Gastroesophageal sphincter (tissue), 4 donors: ENCODE measurements at regions not wholly inside any gene's neighbourhood (a gene's known extent, or its start where the extent isn't known, plus 50 kb on each side); places are given as distances from the start of the nearest gene placed in this dataset.

Experiments
- ATAC-seq: fragments of 150-250 bp; one replicate; pipeline ENCODE4 v1.9.1; 2016; ENCODE audit warnings: mild to moderate bottlenecking, moderate library complexity
- H3K27ac ChIP-seq, 4 donors: fragments of 200-600 bp; sonication (generic) in 3 of 4; 1 replicate in 3 of 4; 2 replicates in 1 of 4; pipeline ENCODE4 v1.5.1; 2016 to 2019
- H3K27me3 ChIP-seq: fragments of 200-600 bp; sonication (generic); one replicate; pipeline ENCODE4 v1.5.1; 2019
- H3K36me3 ChIP-seq, 2 donors: fragments of 200-600 bp; sonication (generic); one replicate each; pipeline ENCODE4 v1.5.1; 2019; ENCODE audit warnings: control low read depth in 1 of 2
- H3K4me1 ChIP-seq, 3 donors: fragments of 200-600 bp; sonication (generic); 1 replicate in 2 of 3; 2 replicates in 1 of 3; pipeline ENCODE4 v1.5.1; 2016 to 2019; ENCODE audit warnings: control low read depth in 2 of 3
- H3K4me3 ChIP-seq, 2 donors: fragments of 200-600 bp; sonication (generic); one replicate each; pipeline ENCODE4 v1.5.1; 2019; ENCODE audit warnings: mild to moderate bottlenecking in 1 of 2, moderate library complexity in 1 of 2
- H3K9me3 ChIP-seq, 3 donors: fragments of 200-600 bp; sonication (generic); one replicate each; pipeline ENCODE4 v1.5.1; 2017 to 2019; ENCODE audit warnings: control low read depth in 2 of 3
- EP300 ChIP-seq: sonication (generic); formaldehyde crosslinking; IDR thresholded peaks from one replicate; pipeline ENCODE4 v1.6.1; 2017; ENCODE audit warnings: antibody characterized with exemption, mild to moderate bottlenecking
- POLR2A ChIP-seq, 2 donors: fragments of 450-650 bp; IDR thresholded peaks; one replicate each; pipeline ENCODE4 v1.6.1; 2017; ENCODE audit warnings: antibody characterized with exemption in 2 of 2, mild to moderate bottlenecking in 2 of 2, moderate library complexity in 1 of 2
- POLR2AphosphoS5 ChIP-seq: sonication (generic); formaldehyde crosslinking; IDR thresholded peaks from one replicate; pipeline ENCODE4 v1.6.1; 2017; ENCODE audit warnings: antibody characterized with exemption
- WGBS, 2 donors: methylation state at CpG; one replicate each; pipeline ENCODE4 v1.1.5; 2018; ENCODE audit warnings: low coverage in 1 of 2; 5-methylcytosine and 5-hydroxymethylcytosine counted together
- TF ChIP-seq, protein P1 (sequence below), 4 experiments: fragments of 200-600 bp in 2 of 4; fragments of 450-650 bp in 2 of 4; sonication (generic) in 1 of 4; IDR thresholded peaks; one replicate each; pipeline ENCODE4 v1.5.1; 2017 to 2019; ENCODE audit warnings: antibody characterized with exemption in 4 of 4, mild to moderate bottlenecking in 2 of 4, moderate library complexity in 2 of 4

DNA sequence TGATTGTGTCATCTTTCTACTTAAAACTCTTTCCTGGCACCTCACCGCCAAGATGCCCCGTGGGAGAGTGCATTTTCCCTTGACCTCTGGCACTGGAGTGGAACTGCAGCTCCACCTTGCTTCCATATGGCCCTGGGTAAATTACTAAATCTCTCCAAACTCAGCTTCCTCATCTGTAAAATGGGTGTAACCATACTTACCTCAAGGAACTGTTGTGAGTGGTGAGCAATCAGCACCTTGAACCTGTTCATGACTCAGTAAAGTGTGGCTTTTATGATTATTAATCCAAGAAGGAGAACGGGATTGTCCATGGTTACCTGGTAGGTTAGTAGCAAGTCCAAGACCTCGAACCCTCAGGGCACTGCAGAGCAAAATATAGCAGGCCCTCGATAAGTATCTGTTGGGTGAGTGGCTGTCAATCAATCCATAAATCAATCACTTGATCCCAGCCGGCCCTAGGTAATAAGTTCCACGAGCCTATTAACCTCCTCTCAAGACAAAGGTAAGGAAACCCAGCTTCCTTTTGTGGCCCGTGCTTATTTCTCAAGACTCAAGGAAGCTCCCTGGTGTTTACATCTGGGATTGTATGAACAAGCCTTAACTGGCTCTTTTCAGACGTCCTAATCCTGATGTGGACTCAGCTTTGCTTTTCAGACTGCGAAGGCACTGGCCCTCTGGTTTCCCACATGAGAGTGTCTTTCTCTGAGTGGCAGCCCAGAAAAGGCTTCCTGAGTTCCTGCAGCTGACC is 114.0 kb upstream of the GJB5 start:
- WGBS, 2 donors, result 64 to 80% methylated on average over 3 to 5 of the region's 10 CpGs
- TF ChIP-seq EP300 (no peak), POLR2A (IDR thresholded peaks at IDR 0.05) (no peak), POLR2AphosphoS5 (no peak)
- TF ChIP-seq, protein P1, sequence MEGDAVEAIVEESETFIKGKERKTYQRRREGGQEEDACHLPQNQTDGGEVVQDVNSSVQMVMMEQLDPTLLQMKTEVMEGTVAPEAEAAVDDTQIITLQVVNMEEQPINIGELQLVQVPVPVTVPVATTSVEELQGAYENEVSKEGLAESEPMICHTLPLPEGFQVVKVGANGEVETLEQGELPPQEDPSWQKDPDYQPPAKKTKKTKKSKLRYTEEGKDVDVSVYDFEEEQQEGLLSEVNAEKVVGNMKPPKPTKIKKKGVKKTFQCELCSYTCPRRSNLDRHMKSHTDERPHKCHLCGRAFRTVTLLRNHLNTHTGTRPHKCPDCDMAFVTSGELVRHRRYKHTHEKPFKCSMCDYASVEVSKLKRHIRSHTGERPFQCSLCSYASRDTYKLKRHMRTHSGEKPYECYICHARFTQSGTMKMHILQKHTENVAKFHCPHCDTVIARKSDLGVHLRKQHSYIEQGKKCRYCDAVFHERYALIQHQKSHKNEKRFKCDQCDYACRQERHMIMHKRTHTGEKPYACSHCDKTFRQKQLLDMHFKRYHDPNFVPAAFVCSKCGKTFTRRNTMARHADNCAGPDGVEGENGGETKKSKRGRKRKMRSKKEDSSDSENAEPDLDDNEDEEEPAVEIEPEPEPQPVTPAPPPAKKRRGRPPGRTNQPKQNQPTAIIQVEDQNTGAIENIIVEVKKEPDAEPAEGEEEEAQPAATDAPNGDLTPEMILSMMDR (IDR thresholded peaks at IDR 0.05), result no peak
- ATAC-seq, result no peak
- Histone ChIP-seq H3K27me3 (no peaks in the 10 kb centered on the region), H3K4me3 (no peak overlapping the region), H3K27ac (no peak overlapping the region), H3K4me1 (no peaks in the 10 kb centered on the region), H3K9me3 (no peaks in the 10 kb centered on the region), H3K36me3 (no peaks in the 10 kb centered on the region)

DNA sequence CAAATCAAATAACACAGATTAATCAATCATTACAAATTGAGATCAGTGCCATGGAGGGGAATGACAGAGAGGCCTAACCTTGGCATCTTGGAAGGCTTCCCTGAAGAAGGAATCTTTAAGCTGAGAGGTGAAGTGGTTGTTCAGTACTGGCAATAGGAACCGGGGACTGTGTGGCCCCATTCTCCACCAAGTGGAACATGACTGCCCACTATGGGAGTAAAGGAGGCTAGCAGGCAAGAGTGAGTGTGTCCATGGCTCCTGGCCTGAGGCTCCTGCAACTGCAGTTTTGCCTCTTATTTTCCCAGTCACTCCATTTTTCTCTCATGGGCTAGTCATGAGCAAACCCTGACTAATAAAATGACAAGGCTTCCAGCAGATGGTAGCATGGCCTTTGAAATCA is 112.2 kb upstream of the GJB5 start:
- TF ChIP-seq EP300, result no peak
- TF ChIP-seq POLR2A (IDR thresholded peaks at IDR 0.05), result no peak
- TF ChIP-seq, protein P1 (IDR thresholded peaks at IDR 0.05), result no peak
- TF ChIP-seq POLR2AphosphoS5, result no peak
- 40% methylated on average over 1 of the region's 1 CpG; no CpG with 5 or more reads in 1 of the 2 donors for WGBS, 2 donors
- no peak for ATAC-seq
- Histone ChIP-seq H3K4me1 (no peaks in the 10 kb centered on the region), H3K36me3 (no peaks in the 10 kb centered on the region), H3K27me3 (peaks cover 6% of the 10 kb centered on the region), H3K9me3 (no peaks in the 10 kb centered on the region), H3K27ac (no peak overlapping the region), H3K4me3 (no peak overlapping the region)

DNA sequence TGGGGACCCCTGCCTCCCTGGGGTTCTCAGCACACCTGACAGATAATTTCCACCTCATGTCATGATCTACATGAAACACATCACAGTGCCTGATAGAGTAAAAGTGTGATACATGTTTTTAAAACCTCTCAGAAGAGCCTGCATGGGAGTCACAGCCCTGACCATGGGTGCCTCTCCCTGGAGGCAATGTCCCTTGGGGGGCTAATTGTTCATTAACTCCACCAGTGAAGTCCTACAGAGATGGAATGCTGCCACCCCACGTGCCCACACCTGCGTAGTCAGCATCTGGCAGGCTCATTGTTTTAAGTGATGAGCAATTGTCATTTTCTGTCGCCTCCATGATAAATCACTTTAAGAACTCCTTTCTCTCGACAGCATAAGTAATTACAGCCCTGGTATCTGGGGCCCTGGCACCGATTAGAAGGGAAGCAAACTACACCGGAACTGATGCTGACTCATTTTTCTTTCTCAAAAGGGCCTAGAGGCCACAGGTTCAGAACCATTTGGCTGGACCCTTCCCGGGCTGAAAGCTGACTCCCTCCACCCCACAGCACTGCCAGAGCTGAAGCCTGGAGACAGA is 109.6 kb upstream of the GJB5 start:
- no peaks in the 10 kb centered on the region for H3K4me1 ChIP-seq
- 17% methylated on average over 1 of the region's 7 CpGs; no CpG with 5 or more reads in 1 of the 2 donors for WGBS, 2 donors
- TF ChIP-seq POLR2A (IDR thresholded peaks at IDR 0.05) (no peak), POLR2AphosphoS5 (no peak), EP300 (no peak)
- TF ChIP-seq, protein P1 (IDR thresholded peaks at IDR 0.05), result no peak
- no peaks in the 10 kb centered on the region for H3K36me3 ChIP-seq
- ATAC-seq, result no peak
- H3K4me3 ChIP-seq, result no peak overlapping the region
- H3K9me3 ChIP-seq, result no peaks in the 10 kb centered on the region
- no peak overlapping the region for H3K27ac ChIP-seq
- H3K27me3 ChIP-seq, result peaks cover 30% of the 10 kb centered on the region

DNA sequence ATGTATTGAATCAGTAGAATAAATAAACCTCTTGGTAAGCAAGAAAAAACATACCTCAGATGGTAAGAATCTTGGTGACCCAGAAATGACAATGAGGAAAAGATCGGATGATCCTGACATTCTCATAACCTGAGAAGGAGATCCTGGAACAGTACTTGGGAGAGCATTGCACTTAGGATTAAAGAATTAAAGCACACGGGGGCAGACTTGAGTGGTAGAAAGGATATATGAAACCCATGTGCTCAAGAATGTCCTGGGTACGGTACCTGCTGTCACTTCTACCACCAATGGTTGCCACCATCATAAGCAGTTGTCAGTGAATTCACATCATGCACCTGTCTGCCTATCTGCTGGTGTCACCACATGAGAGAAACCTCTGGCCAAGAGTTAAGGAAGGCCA is 108.9 kb upstream of the GJB5 start:
- H3K27me3 ChIP-seq, result peaks cover 37% of the 10 kb centered on the region
- H3K4me3 ChIP-seq, result no peak overlapping the region
- WGBS, 2 donors, result 83% methylated on average over 1 of the region's 3 CpGs; no CpG with 5 or more reads in 1 of the 2 donors
- no peak for ATAC-seq
- TF ChIP-seq, protein P1 (IDR thresholded peaks at IDR 0.05), result no peak
- TF ChIP-seq POLR2A (IDR thresholded peaks at IDR 0.05) (no peak), POLR2AphosphoS5 (no peak), EP300 (no peak)
- no peaks in the 10 kb centered on the region for H3K4me1 ChIP-seq
- H3K9me3 ChIP-seq, result no peaks in the 10 kb centered on the region
- no peaks in the 10 kb centered on the region for H3K36me3 ChIP-seq
- H3K27ac ChIP-seq, result no peak overlapping the region

DNA sequence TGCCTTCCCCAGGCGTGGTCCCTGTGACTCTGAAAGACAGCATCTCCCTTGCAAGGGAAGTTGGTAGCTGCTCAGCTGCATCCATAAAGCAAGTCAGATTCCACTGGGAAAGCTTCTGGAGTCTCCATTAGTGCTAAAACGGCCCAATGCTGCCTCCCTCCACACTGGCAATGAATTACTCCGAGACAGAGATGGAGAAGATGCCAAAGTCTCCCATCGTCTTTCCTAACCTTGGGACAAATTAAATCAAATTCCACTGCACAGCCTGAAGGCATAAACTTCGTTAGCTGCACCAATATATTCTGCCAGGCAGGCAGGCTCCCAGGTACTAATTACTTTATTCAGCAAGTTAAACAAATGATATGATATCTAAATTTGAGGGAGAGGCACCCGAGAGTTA is 106.3 kb upstream of the GJB5 start:
- 34 to 57% methylated on average over 3 to 4 of the region's 6 CpGs for WGBS, 2 donors
- no peaks in the 10 kb centered on the region for H3K9me3 ChIP-seq
- no peak overlapping the region for H3K27ac ChIP-seq
- no peak overlapping the region for H3K4me3 ChIP-seq
- ATAC-seq, result no peak
- no peaks in the 10 kb centered on the region for H3K36me3 ChIP-seq
- peaks cover 62% of the 10 kb centered on the region for H3K27me3 ChIP-seq
- no peaks in the 10 kb centered on the region for H3K4me1 ChIP-seq
- TF ChIP-seq, protein P1 (IDR thresholded peaks at IDR 0.05), result no peak
- no peak for TF ChIP-seq POLR2A (IDR thresholded peaks at IDR 0.05)
- no peak for TF ChIP-seq POLR2AphosphoS5
- no peak for TF ChIP-seq EP300
